IMR-90 (cell line): ENCODE measurements at regions not wholly inside any gene's neighbourhood (a gene's known extent, or its start where the extent isn't known, plus 50 kb on each side); places are given as distances from the start of the nearest gene placed in this dataset.

Source experiments
- ATAC-seq: fragments of 200-7000 bp; cut with Tn5 transposase; 2 replicates; pipeline ENCODE4 v1.9.1; 2020; ENCODE audit warnings: low read depth, mild to moderate bottlenecking, moderate library complexity
- BruUV-seq: library from RNA; stranded (reverse); fragments of 400-500 nt; replicated peaks from 2 replicates; lab custom pipeline; 2021; lab: Mats Ljungman, UMichigan
- CTCF ChIA-PET: fragments of 300-600 bp; formaldehyde crosslinking; extraction: SDS; loops from one replicate; lab custom pipeline; 2021; ENCODE audit warnings: antibody characterized with exemption; lab: Yijun Ruan, JAX
- POLR2A ChIA-PET: fragments of 300-600 bp; sonication (Branson Sonifier 250); formaldehyde crosslinking; loops from one replicate; lab custom pipeline; 2022; ENCODE audit warnings: antibody characterized with exemption; ENCODE audit not compliant: unreplicated experiment; lab: Charles Lee
- DNase-seq: peaks from one replicate; pipeline ENCODE4 v3.0.0; 2013
- H2AFZ ChIP-seq: replicated peaks from 2 replicates; pipeline ENCODE3; 2013; ENCODE audit warnings: low read length, mild to moderate bottlenecking; ENCODE audit not compliant: poor library complexity
- H2AK5ac ChIP-seq: 2 replicates; pipeline ENCODE4 v1.6.1; 2013; ENCODE audit warnings: low read depth, low read length, inconsistent platforms
- H2AK9ac ChIP-seq: replicated peaks from 2 replicates; pipeline ENCODE3; 2013; ENCODE audit warnings: mild to moderate bottlenecking, low read depth, low read length, moderate library complexity; ENCODE audit not compliant: poor library complexity
- H2BK120ac ChIP-seq: 2 replicates; pipeline ENCODE4 v1.6.1; 2013; ENCODE audit warnings: low read depth, low read length, inconsistent platforms
- H2BK15ac ChIP-seq: 3 replicates; pipeline ENCODE4 v1.6.1; 2013; ENCODE audit warnings: low read depth, low read length, inconsistent platforms
- H2BK20ac ChIP-seq: 2 replicates; pipeline ENCODE4 v1.6.1; 2013; ENCODE audit warnings: low read depth, mild to moderate bottlenecking, inconsistent platforms, low read length, moderate library complexity
- H2BK5ac ChIP-seq: 2 replicates; pipeline ENCODE4 v1.6.1; 2013; ENCODE audit warnings: mild to moderate bottlenecking, low read depth, low read length, inconsistent platforms; ENCODE audit not compliant: poor library complexity, severe bottlenecking
- H3K14ac ChIP-seq: replicated peaks from 2 replicates; pipeline ENCODE4 v1.6.1; 2013; ENCODE audit warnings: low read depth, low read length, inconsistent platforms
- H3K18ac ChIP-seq: 2 replicates; pipeline ENCODE4 v1.6.1; 2013; ENCODE audit warnings: low read depth, low read length, control low read depth
- H3K23ac ChIP-seq: 2 replicates; pipeline ENCODE4 v1.6.1; 2013; ENCODE audit warnings: low read depth, low read length, inconsistent platforms
- H3K27ac ChIP-seq: 2 replicates; pipeline ENCODE4 v1.5.1; 2013; ENCODE audit warnings: mild to moderate bottlenecking, control low read depth, low read length; ENCODE audit not compliant: insufficient read depth
- H3K27me3 ChIP-seq: 2 replicates; pipeline ENCODE4 v1.6.1; 2013; ENCODE audit warnings: low read length; ENCODE audit not compliant: control insufficient read depth, insufficient read depth
- H3K36me3 ChIP-seq: 2 replicates; pipeline ENCODE4 v1.6.1; 2013; ENCODE audit warnings: low read length, mixed read lengths; ENCODE audit not compliant: control insufficient read depth, insufficient read depth
- H3K4ac ChIP-seq: 2 replicates; pipeline ENCODE4 v1.6.1; 2013; ENCODE audit warnings: low read depth, low read length, inconsistent platforms
- H3K4me1 ChIP-seq: 2 replicates; pipeline ENCODE4 v1.6.1; 2013; ENCODE audit warnings: low read length, mixed read lengths; ENCODE audit not compliant: control insufficient read depth, insufficient read depth
- H3K4me2 ChIP-seq: 2 replicates; pipeline ENCODE4 v1.6.1; 2013; ENCODE audit warnings: low read depth, mild to moderate bottlenecking, control low read depth, low read length, moderate library complexity
- H3K4me3 ChIP-seq: 2 replicates; pipeline ENCODE4 v1.5.1; 2013; ENCODE audit warnings: low read depth, mild to moderate bottlenecking, control low read depth, low read length, moderate library complexity; ENCODE audit not compliant: insufficient read depth
- H3K56ac ChIP-seq: 2 replicates; pipeline ENCODE4 v1.6.1; 2013; ENCODE audit warnings: low read length, inconsistent platforms; ENCODE audit not compliant: insufficient read depth; ENCODE audit errors: extremely low read depth
- H3K79me1 ChIP-seq, 2 experiments: 2 replicates each; pipeline ENCODE4 v1.6.1; 2013; ENCODE audit warnings: low read length in 2 of 2, inconsistent platforms in 1 of 2, low read depth in 1 of 2
- H3K9ac ChIP-seq: 2 replicates; pipeline ENCODE4 v1.6.1; 2013; ENCODE audit warnings: low read depth, low read length, control low read depth
- H3K9me1 ChIP-seq: 2 replicates; pipeline ENCODE4 v1.6.1; 2013; ENCODE audit warnings: low read length, inconsistent platforms; ENCODE audit not compliant: insufficient read depth
- H3K9me3 ChIP-seq: 2 replicates; pipeline ENCODE4 v1.6.1; 2013; ENCODE audit warnings: low read length; ENCODE audit not compliant: control insufficient read depth, insufficient read depth
- H4K20me1 ChIP-seq: 2 replicates; pipeline ENCODE4 v1.6.1; 2013; ENCODE audit warnings: low read length, inconsistent platforms; ENCODE audit not compliant: insufficient read depth
- H4K5ac ChIP-seq: 2 replicates; pipeline ENCODE4 v1.6.1; 2013; ENCODE audit warnings: mild to moderate bottlenecking, low read depth, low read length, control low read depth
- H4K8ac ChIP-seq, 2 experiments: 2 replicates each; pipeline ENCODE4 v1.6.1; 2013; ENCODE audit warnings: low read depth in 2 of 2, low read length in 2 of 2, control low read depth in 1 of 2, inconsistent platforms in 1 of 2
- H4K91ac ChIP-seq: 2 replicates; pipeline ENCODE4 v1.6.1; 2013; ENCODE audit warnings: low read depth, low read length, inconsistent platforms; ENCODE audit not compliant: insufficient read depth
- BHLHE40 ChIP-seq: fragments of 150-350 bp; IDR thresholded peaks from 2 replicates; pipeline ENCODE4 v1.6.1; 2016; ENCODE audit warnings: mild to moderate bottlenecking, low read depth, low read length
- CEBPB ChIP-seq: IDR thresholded peaks from 2 replicates; pipeline ENCODE4 v1.6.1; 2012; ENCODE audit warnings: low read depth, low read length, improper control_type of control experiment
- CHD1 ChIP-seq: IDR thresholded peaks from 2 replicates; pipeline ENCODE4 v1.6.1; 2012; ENCODE audit warnings: low read depth, low read length, improper control_type of control experiment
- FOS ChIP-seq: fragments of 150-350 bp; IDR thresholded peaks from 2 replicates; pipeline ENCODE4 v1.6.1; 2016; ENCODE audit warnings: low read depth, low read length
- MAFK ChIP-seq: IDR thresholded peaks from 2 replicates; pipeline ENCODE4 v1.6.1; 2012; ENCODE audit warnings: low read depth, low read length, improper control_type of control experiment
- MAZ ChIP-seq: IDR thresholded peaks from 2 replicates; pipeline ENCODE4 v1.6.1; 2012; ENCODE audit warnings: low read depth, mild to moderate bottlenecking, low read length, improper control_type of control experiment, moderate library complexity, borderline replicate concordance
- MXI1 ChIP-seq: IDR thresholded peaks from 2 replicates; pipeline ENCODE4 v1.6.1; 2012; ENCODE audit warnings: low read depth, mild to moderate bottlenecking, low read length, moderate library complexity, borderline replicate concordance
- NFE2L2 ChIP-seq: fragments of 150-350 bp; IDR thresholded peaks from 2 replicates; pipeline ENCODE4 v1.6.1; 2016; ENCODE audit warnings: low read depth, mild to moderate bottlenecking, low read length
- POLR2A ChIP-seq: IDR thresholded peaks from 2 replicates; pipeline ENCODE4 v1.6.1; 2012; ENCODE audit warnings: mild to moderate bottlenecking, low read depth, low read length
- RAD21 ChIP-seq: IDR thresholded peaks from 2 replicates; pipeline ENCODE4 v1.6.1; 2012; ENCODE audit warnings: low read length, improper control_type of control experiment
- RCOR1 ChIP-seq: IDR thresholded peaks from 2 replicates; pipeline ENCODE4 v1.6.1; 2012; ENCODE audit warnings: mild to moderate bottlenecking, low read length, improper control_type of control experiment; ENCODE audit not compliant: insufficient replicate concordance
- RFX5 ChIP-seq: IDR thresholded peaks from 2 replicates; pipeline ENCODE4 v1.8.0; 2012; ENCODE audit warnings: low read depth, mild to moderate bottlenecking, low read length, moderate library complexity
- SMC3 ChIP-seq: fragments of 150-350 bp; IDR thresholded peaks from 2 replicates; pipeline ENCODE4 v1.6.1; 2016; ENCODE audit warnings: low read depth, mild to moderate bottlenecking, antibody characterized with exemption, low read length, moderate library complexity
- WGBS, 2 experiments: methylation state at CpG; one replicate each; pipeline versions ENCODE4 v1.1.5 to v1.1.7; 2013; ENCODE audit warnings: missing lambda C conversion rate in 2 of 2; ENCODE audit not compliant: insufficient read length in 1 of 2; ENCODE audit errors: extremely low coverage in 2 of 2; 5-methylcytosine and 5-hydroxymethylcytosine counted together
- dilution Hi-C: fragments of 300-500 bp; cut with HindIII; formaldehyde crosslinking; loops from one replicate; pipeline ENCODE4 v1.14.3; 2018; ENCODE audit warnings: low sequenced_read_pairs; ENCODE audit not compliant: unreplicated experiment
- in situ Hi-C: fragments of 300-500 bp; cut with MboI; formaldehyde crosslinking; loops from 3 replicates; pipeline ENCODE4 v1.14.3; 2019; ENCODE audit warnings: low sequenced_read_pairs, inconsistent platforms, mixed read lengths
- intact Hi-C: fragments of 100-400 bp; cut with micrococcal nuclease; formaldehyde crosslinking; loops from 2 replicates; pipeline ENCODE4 v1.10.0; 2022
- TF ChIP-seq, protein P1 (sequence below): fragments of 150-350 bp; IDR thresholded peaks from 2 replicates; pipeline ENCODE4 v1.6.1; 2016; ENCODE audit warnings: low read depth, mild to moderate bottlenecking, low read length, moderate library complexity, borderline replicate concordance
- TF ChIP-seq, protein P2 (sequence below): fragments of 150-350 bp; IDR thresholded peaks from 2 replicates; pipeline ENCODE4 v1.6.1; 2017; ENCODE audit warnings: mild to moderate bottlenecking, antibody characterized with exemption, low read length, low read depth
- TF ChIP-seq, protein P3 (sequence below): conservative IDR thresholded peaks from 2 replicates; pipeline ENCODE4 v1.5.1; 2012; ENCODE audit warnings: mild to moderate bottlenecking, low read depth, low read length, improper control_type of control experiment

DNA sequence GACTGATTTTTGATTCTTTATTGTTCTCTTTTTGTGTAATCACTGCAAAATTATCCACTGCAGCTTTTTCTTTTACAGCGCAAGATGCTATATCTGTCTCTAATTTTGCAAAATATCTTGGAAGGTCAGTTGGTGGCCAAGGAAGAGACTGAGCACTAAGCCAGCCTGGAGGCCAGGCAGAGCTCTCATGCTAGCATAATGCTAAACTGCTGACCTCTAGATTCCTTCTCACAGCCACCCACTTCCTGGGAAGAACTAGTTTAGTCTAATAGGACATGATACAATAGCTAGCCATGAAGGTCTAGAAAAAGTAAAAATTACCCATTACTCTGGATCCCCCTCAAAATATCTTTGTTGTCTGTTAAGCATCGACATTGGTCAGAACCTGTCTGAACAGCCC is 227.2 kb upstream of the ARHGAP20 start:
- no peak overlapping the region for H3K4me3 ChIP-seq
- H3K9ac ChIP-seq = no peak overlapping the region
- no peak overlapping the region for H4K8ac ChIP-seq
- H3K27me3 ChIP-seq = no peaks in the 10 kb centered on the region; the same call in 1 of the 2 replicates
- 100% methylated on average over 1 of the region's 2 CpGs; no CpG with 5 or more reads in 1 of the 2 experiments for WGBS, 2 experiments
- no peak overlapping the region for H2AK9ac ChIP-seq
- no peak overlapping the region for H2AFZ ChIP-seq
- no peak overlapping the region for H2BK15ac ChIP-seq
- no peak overlapping the region for H3K18ac ChIP-seq
- ChIA-PET CTCF (no interaction called here), POLR2A (no interaction called here)
- no peak overlapping the region for H2BK5ac ChIP-seq
- H3K27ac ChIP-seq = no peak overlapping the region
- no peaks in the 10 kb centered on the region for H3K4me1 ChIP-seq
- H4K20me1 ChIP-seq = no peaks in the 10 kb centered on the region
- in situ Hi-C loops = no loop called here
- H3K23ac ChIP-seq = no peak overlapping the region
- H3K14ac ChIP-seq = no peak overlapping the region
- H3K9me1 ChIP-seq = no peaks in the 10 kb centered on the region
- H4K91ac ChIP-seq = no peak overlapping the region
- no peak overlapping the region for H3K4me2 ChIP-seq
- H3K9me3 ChIP-seq = no peaks in the 10 kb centered on the region; the same call in 1 of the 2 replicates
- no peak overlapping the region for H3K4ac ChIP-seq
- H3K36me3 ChIP-seq = no peaks in the 10 kb centered on the region
- H3K56ac ChIP-seq = no peak overlapping the region
- no peaks in the 10 kb centered on the region for H3K79me1 ChIP-seq
- DNase-seq (no peak), ATAC-seq (no peak)
- H4K5ac ChIP-seq = no peak overlapping the region
- no TSS peak for BruUV-seq
- TF ChIP-seq, protein P1, sequence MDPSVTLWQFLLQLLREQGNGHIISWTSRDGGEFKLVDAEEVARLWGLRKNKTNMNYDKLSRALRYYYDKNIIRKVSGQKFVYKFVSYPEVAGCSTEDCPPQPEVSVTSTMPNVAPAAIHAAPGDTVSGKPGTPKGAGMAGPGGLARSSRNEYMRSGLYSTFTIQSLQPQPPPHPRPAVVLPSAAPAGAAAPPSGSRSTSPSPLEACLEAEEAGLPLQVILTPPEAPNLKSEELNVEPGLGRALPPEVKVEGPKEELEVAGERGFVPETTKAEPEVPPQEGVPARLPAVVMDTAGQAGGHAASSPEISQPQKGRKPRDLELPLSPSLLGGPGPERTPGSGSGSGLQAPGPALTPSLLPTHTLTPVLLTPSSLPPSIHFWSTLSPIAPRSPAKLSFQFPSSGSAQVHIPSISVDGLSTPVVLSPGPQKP = no peak
- TF ChIP-seq RAD21 (no peak), CEBPB (no peak), POLR2A (no peak), SMC3 (no peak), MAFK (no peak), CHD1 (no peak), BHLHE40 (no peak), RFX5 (no peak), MAZ (no peak), RCOR1 (no peak), FOS (no peak), MXI1 (no peak), NFE2L2 (no peak)
- TF ChIP-seq, protein P2, sequence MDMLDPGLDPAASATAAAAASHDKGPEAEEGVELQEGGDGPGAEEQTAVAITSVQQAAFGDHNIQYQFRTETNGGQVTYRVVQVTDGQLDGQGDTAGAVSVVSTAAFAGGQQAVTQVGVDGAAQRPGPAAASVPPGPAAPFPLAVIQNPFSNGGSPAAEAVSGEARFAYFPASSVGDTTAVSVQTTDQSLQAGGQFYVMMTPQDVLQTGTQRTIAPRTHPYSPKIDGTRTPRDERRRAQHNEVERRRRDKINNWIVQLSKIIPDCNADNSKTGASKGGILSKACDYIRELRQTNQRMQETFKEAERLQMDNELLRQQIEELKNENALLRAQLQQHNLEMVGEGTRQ = no peak
- TF ChIP-seq, protein P3, sequence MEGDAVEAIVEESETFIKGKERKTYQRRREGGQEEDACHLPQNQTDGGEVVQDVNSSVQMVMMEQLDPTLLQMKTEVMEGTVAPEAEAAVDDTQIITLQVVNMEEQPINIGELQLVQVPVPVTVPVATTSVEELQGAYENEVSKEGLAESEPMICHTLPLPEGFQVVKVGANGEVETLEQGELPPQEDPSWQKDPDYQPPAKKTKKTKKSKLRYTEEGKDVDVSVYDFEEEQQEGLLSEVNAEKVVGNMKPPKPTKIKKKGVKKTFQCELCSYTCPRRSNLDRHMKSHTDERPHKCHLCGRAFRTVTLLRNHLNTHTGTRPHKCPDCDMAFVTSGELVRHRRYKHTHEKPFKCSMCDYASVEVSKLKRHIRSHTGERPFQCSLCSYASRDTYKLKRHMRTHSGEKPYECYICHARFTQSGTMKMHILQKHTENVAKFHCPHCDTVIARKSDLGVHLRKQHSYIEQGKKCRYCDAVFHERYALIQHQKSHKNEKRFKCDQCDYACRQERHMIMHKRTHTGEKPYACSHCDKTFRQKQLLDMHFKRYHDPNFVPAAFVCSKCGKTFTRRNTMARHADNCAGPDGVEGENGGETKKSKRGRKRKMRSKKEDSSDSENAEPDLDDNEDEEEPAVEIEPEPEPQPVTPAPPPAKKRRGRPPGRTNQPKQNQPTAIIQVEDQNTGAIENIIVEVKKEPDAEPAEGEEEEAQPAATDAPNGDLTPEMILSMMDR = no peak
- H2BK20ac ChIP-seq = no peak overlapping the region
- intact Hi-C loops = no loop called here
- no peak overlapping the region for H2AK5ac ChIP-seq
- H2BK120ac ChIP-seq = no peak overlapping the region
- dilution Hi-C loops = no loop called here
